ENCODE measurements at regions not wholly inside any gene's neighbourhood (a gene's known extent, or its start where the extent isn't known, plus 50 kb on each side); places are given as distances from the start of the nearest gene placed in this dataset.

DNA sequence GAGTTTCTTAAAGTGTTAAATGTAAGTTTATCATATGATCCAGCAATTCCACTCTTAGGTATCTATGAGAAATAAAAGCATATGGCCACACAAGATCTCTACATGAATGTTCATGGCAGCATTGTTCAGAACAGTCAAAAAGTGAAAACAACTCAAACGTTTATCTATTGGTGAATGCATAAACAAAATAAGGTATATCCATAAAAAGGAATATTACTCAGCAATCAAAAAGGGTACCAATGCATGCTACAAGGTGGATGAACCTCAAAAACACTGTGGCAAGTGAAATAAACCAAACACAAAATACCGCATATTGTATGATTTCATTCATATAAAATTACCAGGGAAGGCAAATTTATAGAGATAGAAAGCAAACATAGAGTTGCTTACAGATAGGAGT, 337.6 kb downstream of the PIK3C3 start:
- no peak for TF ChIP-seq EZH2phosphoT487 (IDR thresholded peaks at IDR 0.05; ENCODE audit: borderline replicate concordance, low read depth, low read length)
- TF ChIP-seq, protein P1, sequence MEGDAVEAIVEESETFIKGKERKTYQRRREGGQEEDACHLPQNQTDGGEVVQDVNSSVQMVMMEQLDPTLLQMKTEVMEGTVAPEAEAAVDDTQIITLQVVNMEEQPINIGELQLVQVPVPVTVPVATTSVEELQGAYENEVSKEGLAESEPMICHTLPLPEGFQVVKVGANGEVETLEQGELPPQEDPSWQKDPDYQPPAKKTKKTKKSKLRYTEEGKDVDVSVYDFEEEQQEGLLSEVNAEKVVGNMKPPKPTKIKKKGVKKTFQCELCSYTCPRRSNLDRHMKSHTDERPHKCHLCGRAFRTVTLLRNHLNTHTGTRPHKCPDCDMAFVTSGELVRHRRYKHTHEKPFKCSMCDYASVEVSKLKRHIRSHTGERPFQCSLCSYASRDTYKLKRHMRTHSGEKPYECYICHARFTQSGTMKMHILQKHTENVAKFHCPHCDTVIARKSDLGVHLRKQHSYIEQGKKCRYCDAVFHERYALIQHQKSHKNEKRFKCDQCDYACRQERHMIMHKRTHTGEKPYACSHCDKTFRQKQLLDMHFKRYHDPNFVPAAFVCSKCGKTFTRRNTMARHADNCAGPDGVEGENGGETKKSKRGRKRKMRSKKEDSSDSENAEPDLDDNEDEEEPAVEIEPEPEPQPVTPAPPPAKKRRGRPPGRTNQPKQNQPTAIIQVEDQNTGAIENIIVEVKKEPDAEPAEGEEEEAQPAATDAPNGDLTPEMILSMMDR (conservative IDR thresholded peaks at IDR 0.05; ENCODE audit: low read length) = no peak
